ENCODE measurements at regions not wholly inside any gene's neighbourhood (a gene's known extent, or its start where the extent isn't known, plus 50 kb on each side); places are given as distances from the start of the nearest gene placed in this dataset.

DNA sequence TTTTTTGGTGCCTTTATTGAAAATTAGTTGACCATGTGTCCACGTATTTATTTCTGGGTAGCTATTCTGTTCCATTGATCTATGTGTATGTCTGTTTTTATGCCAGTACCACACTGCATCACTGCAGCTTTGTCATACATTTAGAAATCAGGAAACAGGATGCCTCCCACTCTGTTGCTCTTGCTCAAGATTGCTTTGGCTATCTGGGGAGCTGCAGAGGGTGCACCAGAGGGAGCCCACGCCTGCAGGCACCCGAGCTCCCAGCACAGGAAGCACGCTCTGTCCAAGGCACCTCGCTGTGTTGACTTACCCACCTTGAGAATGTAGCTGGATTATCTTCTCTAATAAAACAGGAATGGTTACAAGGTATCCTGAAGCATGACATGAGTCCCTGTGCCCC lies 301.7 kb downstream of the TCERG1L start:
- TF ChIP-seq, protein P1, sequence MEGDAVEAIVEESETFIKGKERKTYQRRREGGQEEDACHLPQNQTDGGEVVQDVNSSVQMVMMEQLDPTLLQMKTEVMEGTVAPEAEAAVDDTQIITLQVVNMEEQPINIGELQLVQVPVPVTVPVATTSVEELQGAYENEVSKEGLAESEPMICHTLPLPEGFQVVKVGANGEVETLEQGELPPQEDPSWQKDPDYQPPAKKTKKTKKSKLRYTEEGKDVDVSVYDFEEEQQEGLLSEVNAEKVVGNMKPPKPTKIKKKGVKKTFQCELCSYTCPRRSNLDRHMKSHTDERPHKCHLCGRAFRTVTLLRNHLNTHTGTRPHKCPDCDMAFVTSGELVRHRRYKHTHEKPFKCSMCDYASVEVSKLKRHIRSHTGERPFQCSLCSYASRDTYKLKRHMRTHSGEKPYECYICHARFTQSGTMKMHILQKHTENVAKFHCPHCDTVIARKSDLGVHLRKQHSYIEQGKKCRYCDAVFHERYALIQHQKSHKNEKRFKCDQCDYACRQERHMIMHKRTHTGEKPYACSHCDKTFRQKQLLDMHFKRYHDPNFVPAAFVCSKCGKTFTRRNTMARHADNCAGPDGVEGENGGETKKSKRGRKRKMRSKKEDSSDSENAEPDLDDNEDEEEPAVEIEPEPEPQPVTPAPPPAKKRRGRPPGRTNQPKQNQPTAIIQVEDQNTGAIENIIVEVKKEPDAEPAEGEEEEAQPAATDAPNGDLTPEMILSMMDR (IDR thresholded peaks at IDR 0.05; ENCODE audit: insufficient read depth, low read length), result no peak
- TF ChIP-seq, protein P2, sequence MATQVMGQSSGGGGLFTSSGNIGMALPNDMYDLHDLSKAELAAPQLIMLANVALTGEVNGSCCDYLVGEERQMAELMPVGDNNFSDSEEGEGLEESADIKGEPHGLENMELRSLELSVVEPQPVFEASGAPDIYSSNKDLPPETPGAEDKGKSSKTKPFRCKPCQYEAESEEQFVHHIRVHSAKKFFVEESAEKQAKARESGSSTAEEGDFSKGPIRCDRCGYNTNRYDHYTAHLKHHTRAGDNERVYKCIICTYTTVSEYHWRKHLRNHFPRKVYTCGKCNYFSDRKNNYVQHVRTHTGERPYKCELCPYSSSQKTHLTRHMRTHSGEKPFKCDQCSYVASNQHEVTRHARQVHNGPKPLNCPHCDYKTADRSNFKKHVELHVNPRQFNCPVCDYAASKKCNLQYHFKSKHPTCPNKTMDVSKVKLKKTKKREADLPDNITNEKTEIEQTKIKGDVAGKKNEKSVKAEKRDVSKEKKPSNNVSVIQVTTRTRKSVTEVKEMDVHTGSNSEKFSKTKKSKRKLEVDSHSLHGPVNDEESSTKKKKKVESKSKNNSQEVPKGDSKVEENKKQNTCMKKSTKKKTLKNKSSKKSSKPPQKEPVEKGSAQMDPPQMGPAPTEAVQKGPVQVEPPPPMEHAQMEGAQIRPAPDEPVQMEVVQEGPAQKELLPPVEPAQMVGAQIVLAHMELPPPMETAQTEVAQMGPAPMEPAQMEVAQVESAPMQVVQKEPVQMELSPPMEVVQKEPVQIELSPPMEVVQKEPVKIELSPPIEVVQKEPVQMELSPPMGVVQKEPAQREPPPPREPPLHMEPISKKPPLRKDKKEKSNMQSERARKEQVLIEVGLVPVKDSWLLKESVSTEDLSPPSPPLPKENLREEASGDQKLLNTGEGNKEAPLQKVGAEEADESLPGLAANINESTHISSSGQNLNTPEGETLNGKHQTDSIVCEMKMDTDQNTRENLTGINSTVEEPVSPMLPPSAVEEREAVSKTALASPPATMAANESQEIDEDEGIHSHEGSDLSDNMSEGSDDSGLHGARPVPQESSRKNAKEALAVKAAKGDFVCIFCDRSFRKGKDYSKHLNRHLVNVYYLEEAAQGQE (IDR thresholded peaks at IDR 0.05; ENCODE audit: insufficient replicate concordance, low read depth), result no peak
- TF ChIP-seq SPI1 (IDR thresholded peaks at IDR 0.05; ENCODE audit: borderline replicate concordance, low read depth) (no peak), POLR2AphosphoS5 (IDR thresholded peaks at IDR 0.05; ENCODE audit: low read depth) (no peak)
